ENCODE measurements at regions not wholly inside any gene's neighbourhood (a gene's known extent, or its start where the extent isn't known, plus 50 kb on each side); places are given as distances from the start of the nearest gene placed in this dataset.

- Histone ChIP-seq H3K79me2 (ENCODE audit: control insufficient read depth, insufficient read depth, low read length) (no peaks in the 10 kb centered on the region), H3K4me3 (replicated peaks in 1 of 3; ENCODE audit: insufficient read depth in 1 of 3, low read depth in 1 of 3, low read length in 3 of 3) (no peak overlapping the region), H3K9me1 (replicated peaks; ENCODE audit: control insufficient read depth, extremely low read depth, insufficient read depth, low read length) (no peaks in the 10 kb centered on the region), H2AFZ (ENCODE audit: low read depth, low read length) (no peak overlapping the region), H3K36me3 (ENCODE audit: control insufficient read depth in 2 of 2, extremely low read depth in 1 of 2, insufficient read depth in 2 of 2, low read length in 2 of 2) (no peaks in the 10 kb centered on the region), H3K4me2 (ENCODE audit: insufficient read depth, low read length) (no peak overlapping the region), H3K27ac (ENCODE audit: insufficient read depth, low read depth, low read length) (no peak overlapping the region), H3K27me3 (ENCODE audit: control insufficient read depth in 2 of 2, insufficient read depth in 2 of 2, low read length in 2 of 2) (peaks cover 3 to 4% of the 10 kb centered on the region in 2 experiments), H3K9me3 (replicated peaks; ENCODE audit: control insufficient read depth, insufficient read depth, low read length) (no peaks in the 10 kb centered on the region), H3K4me1 (ENCODE audit: control insufficient read depth, extremely low read depth, insufficient read depth, low read length) (no peaks in the 10 kb centered on the region), H3K9ac (replicated peaks; ENCODE audit: extremely low read depth, insufficient read depth, low read length) (no peak overlapping the region), H4K20me1 (replicated peaks; ENCODE audit: control insufficient read depth, extremely low read depth, insufficient read depth, low read length) (no peaks in the 10 kb centered on the region)
- intact Hi-C loops (cut with micrococcal nuclease) (no loop called here), dilution Hi-C loops (cut with MboI; ENCODE audit: extremely low pct_ligation_motif_present, low sequenced_read_pairs) (no loop called here)
- FAIRE-seq (no peak), DNase-seq (ENCODE audit: low read depth, low spot score) (no peak)
- TF ChIP-seq JUN (IDR thresholded peaks at IDR 0.05; ENCODE audit: borderline replicate concordance, insufficient read depth, insufficient read length, low read depth) (no peak), CTCF (IDR thresholded peaks at IDR 0.05; ENCODE audit: extremely low read depth in 1 of 2, insufficient read depth in 1 of 2, low read depth in 1 of 2, low read length in 2 of 2) (no peak), EZH2 (IDR thresholded peaks at IDR 0.05; ENCODE audit: borderline replicate concordance, low read depth, low read length, severe bottlenecking) (no peak)
- ChIA-PET CTCF (interaction anchor here (1.2 kb wide), 1 partner anchor 11 kb away, joined by 3 read pairs; no protein-coding TSS in a partner anchor), POLR2A (no interaction called here)
- BruUV-seq (replicated peaks): no TSS peak
Measured at GRCh38 chr3:31354373-31354772, 178.4 kb upstream of the STT3B start.

- no peaks in the 10 kb centered on the region for H3K79me2 ChIP-seq (ENCODE audit: control insufficient read depth, insufficient read depth, low read length)
- H3K4me3 ChIP-seq (replicated peaks in 1 of 3; ENCODE audit: insufficient read depth in 1 of 3, low read depth in 1 of 3, low read length in 3 of 3): no peak overlapping the region
- peaks cover 2% of the 10 kb centered on the region for H3K9me1 ChIP-seq (replicated peaks; ENCODE audit: control insufficient read depth, extremely low read depth, insufficient read depth, low read length)
- DNase-seq (ENCODE audit: low read depth, low spot score) (no peak), FAIRE-seq (no peak)
- peaks cover 0 to under 1% of the 10 kb centered on the region in 2 experiments for H3K27me3 ChIP-seq (ENCODE audit: control insufficient read depth in 2 of 2, insufficient read depth in 2 of 2, low read length in 2 of 2)
- no peaks in the 10 kb centered on the region for H3K4me1 ChIP-seq (ENCODE audit: control insufficient read depth, extremely low read depth, insufficient read depth, low read length)
- TF ChIP-seq GATA2 (IDR thresholded peaks at IDR 0.05; ENCODE audit: insufficient read depth, insufficient read length, low read depth, low read length) (no peak), POLR2AphosphoS5 (IDR thresholded peaks at IDR 0.05; ENCODE audit: insufficient read depth, low read depth, low read length) (no peak), EZH2 (IDR thresholded peaks at IDR 0.05; ENCODE audit: borderline replicate concordance, low read depth, low read length, severe bottlenecking) (no peak)
- ChIA-PET POLR2A (no interaction called here), CTCF (no interaction called here)
- no peaks in the 10 kb centered on the region for H4K20me1 ChIP-seq (replicated peaks; ENCODE audit: control insufficient read depth, extremely low read depth, insufficient read depth, low read length)
- no peak overlapping the region for H2AFZ ChIP-seq (ENCODE audit: low read depth, low read length)
- no TSS peak for BruUV-seq (replicated peaks)
- H3K27ac ChIP-seq (ENCODE audit: insufficient read depth, low read depth, low read length): no peak overlapping the region
- no peak overlapping the region for H3K9ac ChIP-seq (replicated peaks; ENCODE audit: extremely low read depth, insufficient read depth, low read length)
- H3K4me2 ChIP-seq (ENCODE audit: insufficient read depth, low read length): no peak overlapping the region
- intact Hi-C loops (cut with micrococcal nuclease): no loop called here
- H3K36me3 ChIP-seq (ENCODE audit: control insufficient read depth in 2 of 2, extremely low read depth in 1 of 2, insufficient read depth in 2 of 2, low read length in 2 of 2): no peaks in the 10 kb centered on the region
- dilution Hi-C loops (cut with MboI; ENCODE audit: extremely low pct_ligation_motif_present, low sequenced_read_pairs): no loop called here
- no peaks in the 10 kb centered on the region for H3K9me3 ChIP-seq (replicated peaks; ENCODE audit: control insufficient read depth, insufficient read depth, low read length)
Measured at GRCh38 chr3:31355807-31356206, 176.9 kb upstream of the STT3B start.

All from endothelial cell of umbilical vein (primary cell).